Neuron (in vitro differentiated cells): ENCODE measurements at regions not wholly inside any gene's neighbourhood (a gene's known extent, or its start where the extent isn't known, plus 50 kb on each side); places are given as distances from the start of the nearest gene placed in this dataset.
"Not testable (repeated sequence)": the region's sequence is repeated elsewhere in the genome, so short reads cannot be mapped to it uniquely, and the experiment has no call there.

Source experiments
- H2AFZ ChIP-seq: one replicate; pipeline ENCODE4 v1.6.1; 2013; ENCODE audit warnings: low read depth, mild to moderate bottlenecking, inconsistent platforms, low read length, moderate library complexity
- H3K27me3 ChIP-seq: one replicate; pipeline ENCODE4 v1.6.1; 2013; ENCODE audit warnings: low read length; ENCODE audit not compliant: insufficient read depth
- H3K36me3 ChIP-seq: one replicate; pipeline ENCODE4 v1.6.1; 2013; ENCODE audit warnings: low read length; ENCODE audit not compliant: insufficient read depth
- H3K4me1 ChIP-seq: one replicate; pipeline ENCODE4 v1.6.1; 2013; ENCODE audit warnings: low read length; ENCODE audit not compliant: insufficient read depth
- H3K4me3 ChIP-seq: 2 replicates; pipeline ENCODE4 v1.5.1; 2013; ENCODE audit warnings: mild to moderate bottlenecking, low read length, moderate library complexity
- H3K9me3 ChIP-seq: one replicate; pipeline ENCODE4 v1.6.1; 2013; ENCODE audit warnings: low read length

- H3K27me3 ChIP-seq, result no peaks in the 10 kb centered on the region
- no peaks in the 10 kb centered on the region for H3K9me3 ChIP-seq
- no peaks in the 10 kb centered on the region for H3K4me1 ChIP-seq
- no peak overlapping the region for H2AFZ ChIP-seq
- no peak overlapping the region for H3K4me3 ChIP-seq
- no peaks in the 10 kb centered on the region for H3K36me3 ChIP-seq
Observed at GRCh38 chr1:163935738-163936374, 614.1 kb downstream of the NUF2 start.

- H3K36me3 ChIP-seq, result no peaks in the 10 kb centered on the region
- no peaks in the 10 kb centered on the region for H3K27me3 ChIP-seq
- H3K4me3 ChIP-seq, result no peak overlapping the region
- no peaks in the 10 kb centered on the region for H3K9me3 ChIP-seq
- no peaks in the 10 kb centered on the region for H3K4me1 ChIP-seq
- H2AFZ ChIP-seq, result no peak overlapping the region
Observed at GRCh38 chr1:163959622-163960021, 599.4 kb upstream of the PBX1 start.

GRCh38 chr1:163970151-163970550, 588.8 kb upstream of the PBX1 start:
- no peaks in the 10 kb centered on the region for H3K9me3 ChIP-seq
- no peak overlapping the region for H2AFZ ChIP-seq
- peaks cover 4% of the 10 kb centered on the region for H3K4me1 ChIP-seq
- no peaks in the 10 kb centered on the region for H3K27me3 ChIP-seq
- H3K36me3 ChIP-seq, result no peaks in the 10 kb centered on the region
- H3K4me3 ChIP-seq, result no peak overlapping the region

GRCh38 chr1:163970699-163971098, 588.3 kb upstream of the PBX1 start:
- peaks cover 4% of the 10 kb centered on the region for H3K4me1 ChIP-seq
- no peak overlapping the region for H2AFZ ChIP-seq
- H3K9me3 ChIP-seq, result no peaks in the 10 kb centered on the region
- H3K27me3 ChIP-seq, result no peaks in the 10 kb centered on the region
- H3K36me3 ChIP-seq, result no peaks in the 10 kb centered on the region
- no peak overlapping the region for H3K4me3 ChIP-seq

GRCh38 chr1:163973586-163973985, 585.4 kb upstream of the PBX1 start:
- H2AFZ ChIP-seq, result no peak overlapping the region
- no peak overlapping the region for H3K4me3 ChIP-seq
- peaks cover 4% of the 10 kb centered on the region for H3K4me1 ChIP-seq
- no peaks in the 10 kb centered on the region for H3K36me3 ChIP-seq
- H3K9me3 ChIP-seq, result no peaks in the 10 kb centered on the region
- H3K27me3 ChIP-seq, result no peaks in the 10 kb centered on the region

- Histone ChIP-seq H3K27me3 (no peaks in the 10 kb centered on the region), H3K36me3 (no peaks in the 10 kb centered on the region), H3K4me3 (no peak overlapping the region), H3K9me3 (no peaks in the 10 kb centered on the region), H3K4me1 (peaks cover 4% of the 10 kb centered on the region), H2AFZ (no peak overlapping the region)
Observed at GRCh38 chr1:163974120-163974519, 584.9 kb upstream of the PBX1 start.

- H2AFZ ChIP-seq, result no peak overlapping the region
- H3K36me3 ChIP-seq, result no peaks in the 10 kb centered on the region
- no peak overlapping the region for H3K4me3 ChIP-seq
- H3K9me3 ChIP-seq, result no peaks in the 10 kb centered on the region
- H3K4me1 ChIP-seq, result no peaks in the 10 kb centered on the region
- no peaks in the 10 kb centered on the region for H3K27me3 ChIP-seq
Observed at GRCh38 chr1:163980394-163980793, 578.6 kb upstream of the PBX1 start.

- no peaks in the 10 kb centered on the region for H3K27me3 ChIP-seq
- no peaks in the 10 kb centered on the region for H3K36me3 ChIP-seq
- no peaks in the 10 kb centered on the region for H3K4me1 ChIP-seq
- no peak overlapping the region for H3K4me3 ChIP-seq
- H3K9me3 ChIP-seq, result no peaks in the 10 kb centered on the region
- no peak overlapping the region for H2AFZ ChIP-seq
Observed at GRCh38 chr1:163981500-163982030, 577.4 kb upstream of the PBX1 start.

- Histone ChIP-seq H2AFZ (no peak overlapping the region), H3K4me3 (no peak overlapping the region), H3K36me3 (no peaks in the 10 kb centered on the region), H3K4me1 (no peaks in the 10 kb centered on the region), H3K9me3 (no peaks in the 10 kb centered on the region), H3K27me3 (no peaks in the 10 kb centered on the region)
Observed at GRCh38 chr1:163983097-163983496, 575.9 kb upstream of the PBX1 start.

GRCh38 chr1:163985700-163986099, 573.3 kb upstream of the PBX1 start:
- no peaks in the 10 kb centered on the region for H3K9me3 ChIP-seq
- H3K4me1 ChIP-seq, result no peaks in the 10 kb centered on the region
- H3K36me3 ChIP-seq, result no peaks in the 10 kb centered on the region
- H3K4me3 ChIP-seq, result no peak overlapping the region
- no peaks in the 10 kb centered on the region for H3K27me3 ChIP-seq
- no peak overlapping the region for H2AFZ ChIP-seq

- Histone ChIP-seq H3K4me1 (no peaks in the 10 kb centered on the region), H3K4me3 (no peak overlapping the region), H3K36me3 (no peaks in the 10 kb centered on the region), H2AFZ (no peak overlapping the region), H3K9me3 (no peaks in the 10 kb centered on the region), H3K27me3 (no peaks in the 10 kb centered on the region)
Observed at GRCh38 chr1:163999131-163999530, 559.9 kb upstream of the PBX1 start.

- not testable (repeated sequence) for H2AFZ ChIP-seq, H3K36me3 ChIP-seq, H3K27me3 ChIP-seq, H3K4me3 ChIP-seq, H3K4me1 ChIP-seq, H3K9me3 ChIP-seq
Observed at GRCh38 chr1:164006186-164006585, 552.8 kb upstream of the PBX1 start.

GRCh38 chr1:164006621-164007020, 552.4 kb upstream of the PBX1 start:
- no peak overlapping the region for H2AFZ ChIP-seq
- H3K4me3 ChIP-seq, result no peak overlapping the region
- H3K4me1 ChIP-seq, result no peaks in the 10 kb centered on the region
- no peaks in the 10 kb centered on the region for H3K36me3 ChIP-seq
- no peaks in the 10 kb centered on the region for H3K9me3 ChIP-seq
- H3K27me3 ChIP-seq, result no peaks in the 10 kb centered on the region

- H3K27me3 ChIP-seq, result no peaks in the 10 kb centered on the region
- no peaks in the 10 kb centered on the region for H3K36me3 ChIP-seq
- H3K9me3 ChIP-seq, result no peaks in the 10 kb centered on the region
- H2AFZ ChIP-seq, result no peak overlapping the region
- no peaks in the 10 kb centered on the region for H3K4me1 ChIP-seq
- no peak overlapping the region for H3K4me3 ChIP-seq
Observed at GRCh38 chr1:164017239-164017638, 541.7 kb upstream of the PBX1 start.
